ENCODE measurements at regions not wholly inside any gene's neighbourhood (a gene's known extent, or its start where the extent isn't known, plus 50 kb on each side); places are given as distances from the start of the nearest gene placed in this dataset.

- TF ChIP-seq SUZ12 (IDR thresholded peaks at IDR 0.05; ENCODE audit: unreplicated experiment) (no peak), NR2F1 (conservative IDR thresholded peaks at IDR 0.05) (no peak), BCL11A (IDR thresholded peaks at IDR 0.05; ENCODE audit: low read depth, low read length) (no peak), POLR2AphosphoS5 (IDR thresholded peaks at IDR 0.05; ENCODE audit: low read length) (no peak), ZZZ3 (IDR thresholded peaks at IDR 0.05; ENCODE audit: control insufficient read depth, insufficient read length, low read depth) (no peak), ZNF274 (IDR thresholded peaks at IDR 0.05; ENCODE audit: insufficient read depth, insufficient read length) (no peak), MXI1 (IDR thresholded peaks at IDR 0.05; ENCODE audit: low read depth, low read length) (no peak), YY1 (IDR thresholded peaks at IDR 0.05; ENCODE audit: low read depth, low read length) (no peak), SIX5 (IDR thresholded peaks at IDR 0.05; ENCODE audit: low read depth, low read length, severe bottlenecking) (no peak), RCOR1 (conservative IDR thresholded peaks at IDR 0.05; ENCODE audit: low read depth, low read length) (no peak), ZBTB4 (CRISPR knock-in tag; IDR thresholded peaks at IDR 0.05) (no peak)
- TF ChIP-seq, protein P1, sequence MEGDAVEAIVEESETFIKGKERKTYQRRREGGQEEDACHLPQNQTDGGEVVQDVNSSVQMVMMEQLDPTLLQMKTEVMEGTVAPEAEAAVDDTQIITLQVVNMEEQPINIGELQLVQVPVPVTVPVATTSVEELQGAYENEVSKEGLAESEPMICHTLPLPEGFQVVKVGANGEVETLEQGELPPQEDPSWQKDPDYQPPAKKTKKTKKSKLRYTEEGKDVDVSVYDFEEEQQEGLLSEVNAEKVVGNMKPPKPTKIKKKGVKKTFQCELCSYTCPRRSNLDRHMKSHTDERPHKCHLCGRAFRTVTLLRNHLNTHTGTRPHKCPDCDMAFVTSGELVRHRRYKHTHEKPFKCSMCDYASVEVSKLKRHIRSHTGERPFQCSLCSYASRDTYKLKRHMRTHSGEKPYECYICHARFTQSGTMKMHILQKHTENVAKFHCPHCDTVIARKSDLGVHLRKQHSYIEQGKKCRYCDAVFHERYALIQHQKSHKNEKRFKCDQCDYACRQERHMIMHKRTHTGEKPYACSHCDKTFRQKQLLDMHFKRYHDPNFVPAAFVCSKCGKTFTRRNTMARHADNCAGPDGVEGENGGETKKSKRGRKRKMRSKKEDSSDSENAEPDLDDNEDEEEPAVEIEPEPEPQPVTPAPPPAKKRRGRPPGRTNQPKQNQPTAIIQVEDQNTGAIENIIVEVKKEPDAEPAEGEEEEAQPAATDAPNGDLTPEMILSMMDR (IDR thresholded peaks at IDR 0.05 in 2 of 3, conservative IDR thresholded peaks at IDR 0.05 in 1 of 3; ENCODE audit: control insufficient read depth in 2 of 3, extremely low read depth in 1 of 3, insufficient read depth in 1 of 3, low read depth in 3 of 3, low read length in 3 of 3), result no peak
Observed at GRCh38 chr20:23242556-23243180, 107.9 kb upstream of the NXT1 start.

All from GM12878 (cell line).